ENCODE measurements at regions not wholly inside any gene's neighbourhood (a gene's known extent, or its start where the extent isn't known, plus 50 kb on each side); places are given as distances from the start of the nearest gene placed in this dataset.
"Not testable (repeated sequence)": the region's sequence is repeated elsewhere in the genome, so short reads cannot be mapped to it uniquely, and the experiment has no call there.

DNA sequence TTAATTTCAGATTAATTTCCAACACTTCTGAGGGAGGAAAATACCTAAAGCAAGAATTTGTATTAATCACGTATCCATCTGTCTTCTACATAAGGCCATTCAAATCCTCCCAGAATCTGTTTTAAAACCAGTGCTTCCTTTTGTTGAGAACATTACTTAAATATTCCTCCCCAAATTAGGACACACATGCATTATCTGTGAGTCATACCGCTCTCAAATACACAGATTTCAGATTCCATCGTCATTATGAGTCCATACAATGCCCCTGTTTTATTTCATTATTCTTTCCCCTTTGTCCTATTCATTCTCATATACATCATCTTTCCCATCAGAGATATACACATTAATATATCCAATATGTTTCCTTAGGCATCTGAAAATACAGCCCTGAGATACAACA is 57.3 kb upstream of the PRSS12 start:
- DNase-seq (ENCODE audit: low spot score), result no peak
- intact Hi-C loops (cut with DNase I), result no loop called here

DNA sequence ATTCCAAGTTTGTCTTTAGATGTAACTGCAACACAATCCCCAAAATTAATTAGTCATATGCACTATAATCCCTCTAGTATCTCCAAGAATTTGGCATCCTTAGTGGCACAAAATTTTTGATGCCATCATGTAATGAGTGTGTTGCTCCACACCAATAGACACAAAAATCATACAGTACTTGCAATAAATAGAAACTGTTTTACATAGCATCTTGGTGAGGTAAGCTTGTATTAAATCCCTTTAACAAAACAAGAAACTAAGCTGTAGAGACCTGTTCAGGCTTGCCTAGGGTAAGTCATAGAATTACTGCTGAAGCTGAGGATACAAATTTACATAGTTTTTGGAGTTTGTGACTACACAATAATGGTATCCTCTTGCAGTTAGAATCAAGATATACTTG is 64.5 kb upstream of the PRSS12 start:
- no peak for DNase-seq (ENCODE audit: low spot score)
- intact Hi-C loops (cut with DNase I), result no loop called here

GRCh38 chr4:118417800-118418199 is 65.0 kb upstream of the PRSS12 start:
- DNase-seq (ENCODE audit: low spot score); intact Hi-C loops (cut with DNase I): not testable (repeated sequence)

DNA sequence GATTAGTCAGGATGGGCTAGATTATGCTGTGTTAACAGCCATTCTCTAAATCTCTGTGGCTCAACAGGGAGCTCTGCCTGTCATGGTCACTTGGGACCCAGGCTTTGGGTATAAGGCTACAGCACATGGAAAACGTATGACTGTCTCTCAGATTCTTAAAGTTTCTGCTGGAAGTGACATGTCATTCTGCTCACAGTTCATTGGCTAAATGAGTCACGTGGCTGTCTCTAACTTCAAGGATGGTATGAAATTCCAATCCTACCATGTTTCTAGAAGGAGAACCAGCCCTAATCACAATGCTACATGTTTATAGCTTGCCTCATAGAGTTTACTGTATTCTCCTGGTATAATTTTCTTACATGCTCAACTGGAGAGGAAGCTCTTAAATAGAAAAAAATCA is 65.6 kb upstream of the PRSS12 start:
- intact Hi-C loops (cut with DNase I); DNase-seq (ENCODE audit: low spot score): not testable (repeated sequence)

DNA sequence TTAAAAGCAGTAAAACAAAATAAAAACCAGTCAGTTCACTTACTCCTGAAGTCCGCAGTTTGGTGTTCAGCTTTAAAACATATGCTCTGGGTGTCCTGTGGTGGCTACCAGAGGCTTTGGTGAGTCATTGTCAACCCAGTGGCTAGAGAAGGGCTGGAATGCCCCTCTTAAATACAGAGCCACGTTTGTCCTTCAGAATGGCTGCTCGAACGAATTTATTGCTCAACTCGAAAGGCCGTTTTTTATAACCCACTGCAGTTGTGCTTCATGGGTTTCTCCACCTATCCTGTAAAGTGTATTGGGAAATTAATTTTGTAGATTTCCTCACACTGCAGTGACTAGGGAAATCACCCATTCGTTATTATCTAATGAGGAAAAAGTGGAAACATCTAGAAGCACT is 66.8 kb upstream of the PRSS12 start:
- intact Hi-C loops (cut with DNase I); DNase-seq (ENCODE audit: low spot score): not testable (repeated sequence)

- DNase-seq (ENCODE audit: low spot score); intact Hi-C loops (cut with DNase I): not testable (repeated sequence)
Observed at GRCh38 chr4:118424062-118424461, 71.3 kb upstream of the PRSS12 start.

DNA sequence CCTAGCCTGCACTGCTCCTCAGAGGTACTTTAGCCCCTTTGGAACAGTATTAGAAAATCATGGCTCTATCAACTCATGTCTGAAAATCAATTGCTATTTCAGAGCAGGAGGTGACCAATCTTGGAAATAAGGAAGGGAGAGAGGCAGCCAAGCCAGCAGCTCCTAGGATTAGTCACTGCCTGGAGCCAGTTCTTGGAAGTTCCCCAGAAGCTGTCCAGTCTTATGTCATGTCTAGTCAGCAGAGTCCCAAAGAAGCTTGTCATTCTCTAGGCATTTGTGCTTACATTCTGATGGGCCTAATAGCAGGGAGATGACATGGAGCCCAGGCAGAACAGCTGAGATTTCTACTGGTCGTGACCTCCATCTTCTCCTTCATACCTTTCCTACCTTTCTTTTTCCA is 76.1 kb upstream of the PRSS12 start:
- DNase-seq (ENCODE audit: low spot score); intact Hi-C loops (cut with DNase I): not testable (repeated sequence)

GRCh38 chr4:118432359-118432758 is 79.6 kb upstream of the PRSS12 start:
- DNase-seq (ENCODE audit: low spot score); intact Hi-C loops (cut with DNase I): not testable (repeated sequence)

DNA sequence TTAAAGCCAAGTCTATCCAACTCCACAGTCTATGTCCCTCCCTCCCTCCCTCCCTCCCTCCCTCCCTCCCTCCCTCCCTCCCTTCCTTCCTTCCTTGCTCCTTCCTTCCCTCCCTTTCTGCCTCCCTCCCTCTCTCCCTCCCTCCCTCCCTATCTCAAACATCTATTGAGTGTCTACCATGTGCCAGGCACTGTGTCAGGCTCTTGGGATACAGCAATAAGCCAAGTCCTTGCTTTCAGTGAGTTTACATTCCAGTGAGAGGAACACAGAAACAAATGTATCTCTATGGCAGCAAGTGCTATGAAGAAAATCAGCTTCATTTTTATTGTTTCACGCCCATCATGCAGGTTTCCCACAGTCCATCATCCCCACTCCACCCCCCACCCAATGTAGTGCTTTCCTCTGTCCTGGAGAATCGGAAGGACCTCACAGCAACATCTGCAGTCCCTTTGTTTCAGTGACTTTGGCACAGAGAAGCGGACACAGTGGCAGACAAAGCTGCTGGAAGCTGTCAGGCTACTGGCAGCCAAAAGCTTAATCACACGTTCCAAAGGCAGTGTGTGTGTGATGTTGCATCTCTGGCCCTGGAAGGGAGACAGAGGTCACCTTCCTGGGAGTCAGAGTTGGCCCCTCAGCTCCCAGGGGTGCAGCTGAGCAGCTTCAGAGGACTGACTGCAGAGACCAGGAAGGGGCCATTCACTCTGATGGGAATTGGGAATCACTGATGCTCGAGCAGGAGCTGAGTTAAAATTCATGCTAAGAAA is 81.0 kb upstream of the PRSS12 start:
- intact Hi-C loops (cut with DNase I); DNase-seq (ENCODE audit: low spot score): not testable (repeated sequence)

GRCh38 chr4:118435415-118435814 is 82.6 kb upstream of the PRSS12 start:
- intact Hi-C loops (cut with DNase I); DNase-seq (ENCODE audit: low spot score): not testable (repeated sequence)

DNA sequence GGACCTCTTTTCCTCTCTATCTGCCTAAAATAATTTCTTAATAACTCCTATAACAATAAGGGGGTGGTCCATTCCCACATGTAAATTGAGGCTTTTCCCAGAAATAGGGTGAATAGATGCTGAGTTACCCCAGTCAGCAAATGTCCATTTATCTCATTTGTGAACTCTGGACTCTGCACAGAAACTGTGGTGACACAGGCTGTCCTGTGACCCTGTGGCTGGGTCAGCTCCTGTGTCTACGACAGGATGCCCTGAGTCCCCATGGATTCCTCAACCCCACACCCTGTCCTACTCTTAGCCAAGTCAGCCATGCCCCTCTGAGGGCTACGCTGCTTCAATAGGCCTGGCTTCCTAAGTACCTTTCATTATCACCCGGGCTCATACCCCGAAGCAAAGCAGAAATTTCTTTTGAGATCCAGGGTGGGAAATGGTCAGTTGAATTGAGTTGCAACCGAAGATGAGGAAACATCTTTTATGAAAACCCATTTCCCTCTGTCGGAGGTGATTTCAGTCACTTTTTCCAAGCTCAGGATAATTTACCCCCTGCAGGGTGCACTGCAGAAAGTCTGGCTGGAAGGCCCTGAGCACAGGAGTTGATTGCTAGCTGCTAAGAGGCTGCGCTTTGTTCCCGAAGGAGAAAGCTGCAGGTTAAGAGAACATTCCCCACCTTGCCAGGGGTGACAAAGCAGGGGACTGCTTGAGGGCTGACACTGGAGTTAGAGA is 89.5 kb upstream of the PRSS12 start:
- DNase-seq (ENCODE audit: low spot score); intact Hi-C loops (cut with DNase I): not testable (repeated sequence)

DNA sequence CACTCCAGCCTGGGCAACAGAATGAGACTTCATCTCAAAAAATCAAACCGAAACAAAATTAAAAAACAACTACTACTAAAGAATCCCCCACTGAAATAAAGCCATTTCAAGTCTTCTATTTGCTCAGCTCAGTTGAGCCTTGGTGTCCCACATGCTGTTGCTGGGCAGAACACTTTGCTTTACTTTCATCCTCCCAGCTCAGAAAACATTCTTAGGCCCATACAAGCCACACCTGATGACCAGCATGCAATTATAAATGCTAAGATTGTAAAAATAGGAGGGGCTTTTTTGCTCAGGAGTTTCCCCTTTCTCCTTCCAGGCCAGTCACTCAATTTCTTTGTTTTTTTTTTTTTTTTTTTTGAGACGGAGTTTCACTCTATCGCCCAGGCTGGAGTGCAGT is 94.6 kb upstream of the PRSS12 start:
- intact Hi-C loops (cut with DNase I); DNase-seq (ENCODE audit: low spot score): not testable (repeated sequence)

DNA sequence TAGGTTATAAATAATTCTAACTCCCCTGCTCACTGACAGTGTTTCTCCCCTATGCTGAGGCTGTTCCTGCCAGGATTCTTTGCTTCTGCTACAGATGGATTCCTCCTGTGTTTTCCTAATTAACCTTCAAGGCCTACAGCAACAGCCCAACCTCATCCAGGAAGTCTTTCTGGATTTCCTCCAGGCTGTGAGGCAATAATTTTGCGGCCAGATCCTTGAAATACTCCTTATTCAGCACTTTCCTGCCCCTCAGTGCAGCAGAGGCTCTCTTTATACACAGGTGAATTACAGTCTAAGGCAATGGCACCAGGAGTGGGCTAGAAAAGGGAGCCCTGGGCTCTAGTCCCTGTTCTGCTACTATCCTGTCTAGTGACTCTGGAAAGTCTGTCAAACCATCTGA is 102.1 kb upstream of the PRSS12 start:
- intact Hi-C loops (cut with DNase I); DNase-seq (ENCODE audit: low spot score): not testable (repeated sequence)

DNA sequence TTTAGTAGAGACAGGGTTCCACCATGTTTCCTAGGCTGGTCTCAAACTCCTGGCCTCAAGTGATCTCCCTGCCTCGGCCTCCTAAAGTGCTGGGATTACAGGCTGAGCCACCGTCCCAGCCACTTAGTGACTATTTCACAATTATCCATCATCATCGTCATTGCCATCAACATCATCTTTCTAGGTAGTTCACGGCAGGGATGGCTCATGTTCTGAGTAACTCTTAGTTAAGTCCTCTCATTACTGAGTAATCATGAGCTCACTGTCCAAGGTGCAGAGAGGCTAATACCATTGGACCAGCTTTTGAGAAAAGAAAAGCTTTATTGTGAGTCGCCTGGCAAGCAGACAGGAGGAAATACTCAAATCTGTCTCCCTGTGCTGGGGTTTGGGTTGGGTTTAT is 108.6 kb upstream of the PRSS12 start:
- DNase-seq (ENCODE audit: low spot score); intact Hi-C loops (cut with DNase I): not testable (repeated sequence)

DNA sequence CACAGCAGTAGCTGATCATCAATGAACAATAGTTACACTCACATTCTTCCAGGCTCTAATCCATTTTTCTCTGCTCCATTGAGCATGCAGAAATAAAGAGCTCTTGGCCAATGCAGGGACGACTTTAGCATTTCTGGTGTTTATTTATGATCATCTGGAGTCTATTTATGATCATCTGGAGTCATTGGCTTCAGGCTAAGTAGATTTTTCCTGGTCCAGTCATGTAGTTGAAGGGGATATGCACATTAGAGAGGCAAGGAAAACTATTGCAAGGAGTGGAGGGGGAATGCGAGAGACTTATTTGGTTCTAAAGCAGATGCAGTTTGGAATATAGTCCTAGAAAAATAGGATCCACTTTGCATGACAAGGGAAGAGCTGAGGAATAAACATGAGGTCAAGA is 113.0 kb upstream of the PRSS12 start:
- intact Hi-C loops (cut with DNase I), result not testable (repeated sequence)

DNA sequence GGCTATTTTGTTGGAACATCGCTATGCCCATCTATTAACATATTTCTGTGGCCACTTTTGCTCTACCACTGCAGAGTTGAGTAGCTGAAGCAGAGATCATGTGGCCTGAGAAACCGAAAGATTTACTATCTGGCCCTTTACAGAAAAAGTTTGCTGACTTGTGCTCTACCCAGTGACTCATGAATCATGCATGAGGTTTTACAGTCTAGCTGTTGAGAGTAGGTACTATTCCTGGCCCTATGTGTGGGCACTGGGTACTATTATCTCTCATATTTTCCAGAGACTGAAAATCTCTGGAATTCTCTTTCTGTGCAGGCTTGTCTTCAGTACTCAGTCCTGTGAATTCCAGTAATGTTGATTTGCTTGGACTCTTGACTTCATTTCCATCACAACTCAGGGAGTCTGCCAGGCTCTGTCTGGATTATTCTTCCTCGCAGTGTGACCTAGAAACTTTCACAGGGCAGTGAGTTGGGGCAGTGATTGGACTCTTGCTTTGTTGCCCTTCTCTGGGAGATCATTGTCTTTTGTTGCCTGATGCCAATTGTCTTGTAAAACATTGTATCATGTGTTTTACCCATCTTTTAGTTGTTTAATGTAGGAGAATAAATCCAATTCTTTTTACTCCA is 121.3 kb upstream of the PRSS12 start:
- DNase-seq (ENCODE audit: low spot score); intact Hi-C loops (cut with DNase I): not testable (repeated sequence)

More for the DNA sequence above, 113.0 kb upstream of the PRSS12 start:
- not testable (repeated sequence) for DNase-seq (ENCODE audit: low spot score)

DNA sequence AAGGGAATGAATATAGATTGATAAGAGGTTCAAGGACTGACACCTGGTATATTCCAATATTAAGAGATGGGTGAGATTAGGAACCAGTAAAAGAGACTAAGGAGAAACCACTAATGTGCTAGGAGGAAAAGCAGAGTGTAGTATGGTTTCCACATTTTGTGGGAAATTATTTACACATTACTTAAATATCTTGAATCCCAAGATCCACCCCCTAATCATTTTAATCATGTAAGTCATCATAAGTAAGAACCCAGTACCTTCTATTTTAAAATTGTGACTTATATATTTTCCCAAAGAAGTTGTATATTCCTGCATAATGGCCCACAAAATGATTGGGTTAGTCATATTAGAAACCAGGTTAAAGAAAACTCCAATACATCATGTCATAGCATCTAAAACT is 122.0 kb upstream of the PRSS12 start:
- intact Hi-C loops (cut with DNase I); DNase-seq (ENCODE audit: low spot score): not testable (repeated sequence)

- intact Hi-C loops (cut with DNase I); DNase-seq (ENCODE audit: low spot score): not testable (repeated sequence)
Observed at GRCh38 chr4:118475901-118476300, 123.1 kb upstream of the PRSS12 start.

DNA sequence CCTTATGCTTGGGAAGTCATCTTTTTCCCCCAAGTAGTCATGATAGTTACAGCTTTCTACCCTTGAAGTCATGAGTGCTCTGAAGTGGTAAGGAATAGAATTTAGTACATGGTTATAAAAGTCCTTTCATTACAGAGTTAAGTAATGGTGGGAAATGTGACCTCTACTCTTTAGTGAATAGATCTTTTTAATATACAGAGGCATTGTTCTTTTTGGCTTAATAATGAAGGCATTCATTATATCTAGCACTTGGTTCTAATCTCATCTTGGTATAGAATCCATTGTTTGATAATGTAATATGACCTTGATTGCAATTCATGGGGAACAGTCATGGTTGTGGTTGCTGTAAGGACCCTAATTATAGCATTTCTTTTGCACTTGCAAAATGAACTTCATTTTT is 125.0 kb upstream of the PRSS12 start:
- DNase-seq (ENCODE audit: low spot score); intact Hi-C loops (cut with DNase I): not testable (repeated sequence)

DNA sequence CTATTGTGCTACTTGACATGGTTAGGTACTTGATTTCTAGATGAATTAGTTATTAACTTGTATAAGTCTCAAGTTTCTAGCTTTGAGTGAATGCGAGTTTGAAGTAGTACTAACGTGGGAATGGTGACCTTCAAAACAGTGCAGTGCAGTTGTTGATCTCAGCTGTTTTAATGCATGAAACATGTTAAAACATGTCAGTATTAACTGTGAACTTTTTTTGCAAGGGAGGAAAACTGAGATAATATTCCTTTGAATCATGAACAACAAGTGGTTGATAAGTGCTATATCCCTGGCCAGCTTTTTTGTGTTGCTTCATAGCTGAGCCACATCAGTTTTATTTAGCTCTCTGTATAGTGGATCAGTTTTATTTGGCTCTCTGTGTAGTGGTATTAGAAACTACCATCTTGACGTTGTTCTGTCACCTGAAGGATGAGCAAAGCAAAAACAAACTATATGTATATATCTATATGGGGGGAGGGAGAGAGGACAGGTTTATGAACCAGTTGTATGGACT is 133.1 kb upstream of the PRSS12 start:
- DNase-seq (ENCODE audit: low spot score); intact Hi-C loops (cut with DNase I): not testable (repeated sequence)

Data from cardiac septum (tissue), 1 donor.